Pulmonary artery endothelial cell (primary cell): ENCODE measurements at regions not wholly inside any gene's neighbourhood (a gene's known extent, or its start where the extent isn't known, plus 50 kb on each side); places are given as distances from the start of the nearest gene placed in this dataset.
"Not testable (repeated sequence)": the region's sequence is repeated elsewhere in the genome, so short reads cannot be mapped to it uniquely, and the experiment has no call there.

Source experiments
- DNase-seq: peaks from one replicate; pipeline ENCODE4 v3.0.0-alpha.2; 2011; ENCODE audit warnings: low read depth, low spot score

DNA sequence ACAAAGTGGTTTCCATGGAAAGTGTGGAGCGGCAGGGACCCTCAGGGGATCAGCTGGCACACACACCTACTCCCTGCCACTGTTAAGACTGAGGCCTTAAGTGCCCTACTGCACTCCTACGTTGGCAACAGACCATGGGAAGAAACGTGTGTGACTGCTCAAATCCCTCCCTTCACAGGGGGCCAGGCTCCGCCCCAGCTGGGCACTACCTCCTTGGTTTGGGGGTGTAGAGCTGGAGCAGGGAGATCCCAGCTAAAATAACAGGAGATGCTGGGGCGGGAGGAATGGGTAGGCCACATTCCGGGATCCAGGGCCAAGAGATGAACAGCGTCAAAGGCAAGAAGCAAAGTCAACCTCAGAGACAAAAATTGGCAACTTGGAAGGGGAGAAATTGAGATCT is 231.0 kb downstream of the EN1 start:
- DNase-seq = no peak

DNA sequence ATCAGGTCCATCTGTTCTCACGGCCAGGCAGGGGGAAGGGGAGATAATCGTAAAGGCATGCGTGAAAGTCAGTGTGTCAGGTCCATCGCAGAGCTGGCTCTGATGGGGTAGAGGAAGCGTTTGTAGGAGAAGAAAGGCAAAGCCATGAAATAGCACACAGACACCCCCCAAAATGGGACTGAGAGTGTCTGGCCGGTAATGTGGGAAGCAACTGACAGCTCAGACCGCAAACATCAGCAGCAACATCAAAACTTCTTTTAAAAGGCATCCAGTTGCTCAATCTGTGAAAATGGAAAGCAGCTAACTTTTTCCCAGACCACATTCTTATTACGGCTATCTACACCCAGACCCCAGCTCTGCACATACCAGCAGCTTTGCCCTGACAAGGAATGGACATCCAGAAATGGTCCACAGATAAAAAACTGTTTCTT is 232.6 kb downstream of the EN1 start:
- DNase-seq = no peak

DNA sequence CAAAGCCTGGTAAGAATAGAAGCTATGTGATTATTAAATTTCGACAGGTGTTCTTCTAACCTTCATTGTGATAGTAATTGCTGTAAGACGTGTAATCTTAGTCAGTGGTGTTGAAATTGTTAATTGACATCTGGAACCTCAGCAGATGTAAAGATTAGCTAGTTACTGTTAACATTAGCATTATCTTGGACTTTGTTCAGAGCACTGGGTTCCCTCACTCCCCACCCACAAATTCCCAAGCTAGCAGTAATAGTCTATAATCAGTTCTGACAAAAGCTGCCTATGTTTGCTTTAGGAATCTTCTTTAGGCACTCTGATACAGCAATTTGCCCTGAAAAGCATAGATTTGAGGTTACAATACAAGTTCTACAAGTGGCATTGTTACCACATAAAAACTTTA is 233.7 kb downstream of the EN1 start:
- no peak for DNase-seq

DNA sequence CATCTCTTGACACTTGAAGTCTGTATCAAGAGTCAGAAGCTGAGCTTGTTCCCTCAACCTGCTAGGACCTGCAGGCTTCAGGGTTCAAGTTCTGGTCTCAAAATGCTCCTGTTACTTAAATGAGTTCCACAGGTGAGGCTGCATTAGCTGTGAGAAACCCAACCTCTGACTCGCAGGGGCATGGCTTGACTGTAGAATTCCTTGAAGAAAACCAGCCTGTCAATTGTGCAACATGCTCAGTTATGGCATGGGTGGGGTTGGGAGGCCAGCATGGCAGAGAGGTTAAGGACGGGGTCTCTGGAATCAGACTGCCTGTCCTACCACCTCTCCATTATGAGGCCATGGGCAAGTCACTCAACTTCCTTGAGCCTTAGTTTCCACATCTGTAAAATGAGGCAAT is 235.8 kb downstream of the EN1 start:
- DNase-seq = no peak

DNA sequence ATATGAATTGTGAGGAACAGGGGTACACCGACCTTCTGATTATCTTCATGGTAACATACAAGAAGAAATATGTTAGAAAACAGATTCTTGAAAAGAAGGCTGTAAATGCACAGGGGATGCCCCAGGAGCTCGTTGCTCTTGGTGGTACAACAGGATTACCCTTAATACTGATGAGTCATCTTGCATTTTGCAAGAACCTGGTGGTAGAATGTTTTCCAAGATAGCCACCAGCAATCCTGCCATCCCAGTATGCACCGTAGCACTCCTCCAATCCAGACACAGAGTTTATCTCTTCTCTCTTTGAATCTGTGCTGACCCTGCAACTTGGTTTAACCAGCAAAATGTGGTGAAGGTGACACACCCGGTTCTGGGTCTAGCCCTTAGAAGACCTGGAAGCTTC is 238.3 kb downstream of the EN1 start:
- no peak for DNase-seq

DNA sequence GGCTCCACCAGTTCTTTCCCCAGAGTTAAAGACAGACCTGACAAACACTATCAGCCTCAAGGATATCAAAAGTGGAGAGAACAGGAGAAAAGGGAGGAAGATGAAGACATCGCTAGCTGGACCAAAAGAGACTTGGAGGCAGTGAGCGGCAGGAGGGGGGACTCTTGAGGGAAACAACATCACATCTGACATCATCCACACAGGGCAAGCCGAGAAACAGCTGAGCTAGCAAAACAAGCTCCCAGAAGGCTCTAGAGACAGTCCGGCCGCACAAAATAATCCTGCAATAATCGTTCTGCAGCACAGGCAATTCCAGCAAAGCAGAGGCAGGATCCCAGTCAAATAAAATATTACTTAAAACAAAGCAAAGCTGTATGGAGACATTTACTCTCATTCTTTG is 239.8 kb downstream of the EN1 start:
- no peak for DNase-seq

DNA sequence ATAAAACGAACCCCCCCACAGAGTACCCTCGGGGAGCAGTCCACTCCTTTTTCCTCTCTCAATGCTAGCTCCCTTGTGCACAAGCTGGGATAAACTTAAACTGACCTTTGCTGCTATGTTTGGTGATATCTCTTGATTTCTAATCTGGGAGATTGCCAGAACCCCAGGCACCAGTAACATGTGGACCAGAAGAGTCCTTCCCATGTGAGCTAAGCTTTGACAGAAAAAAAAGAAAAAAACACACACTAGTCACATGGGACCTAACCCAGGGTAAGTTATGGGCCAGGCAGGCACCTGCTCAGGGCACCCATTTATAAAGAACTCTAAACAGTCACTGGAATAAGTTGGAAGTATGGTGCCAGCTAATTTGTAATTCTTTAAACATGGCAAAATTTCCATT is 242.6 kb downstream of the EN1 start:
- no peak for DNase-seq

DNA sequence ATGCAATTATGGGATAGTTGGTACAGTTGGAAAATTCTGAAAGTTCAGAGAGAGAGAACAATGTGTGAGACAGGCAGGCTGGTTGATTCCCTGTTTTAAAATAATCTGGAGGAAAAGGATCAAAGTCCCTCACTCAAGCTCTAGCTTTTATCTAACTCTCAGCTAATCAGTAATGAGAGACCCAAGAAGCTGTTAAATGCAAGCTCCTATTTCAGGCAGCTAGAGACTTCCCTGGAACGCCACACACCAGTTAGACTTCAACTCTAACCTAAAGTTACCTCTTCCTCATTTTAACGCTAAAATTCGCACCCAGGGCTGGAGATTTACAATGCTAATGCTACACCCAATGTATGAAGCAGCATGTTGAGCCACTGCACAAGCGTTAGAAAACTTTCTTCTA is 243.1 kb downstream of the EN1 start:
- no peak for DNase-seq

DNA sequence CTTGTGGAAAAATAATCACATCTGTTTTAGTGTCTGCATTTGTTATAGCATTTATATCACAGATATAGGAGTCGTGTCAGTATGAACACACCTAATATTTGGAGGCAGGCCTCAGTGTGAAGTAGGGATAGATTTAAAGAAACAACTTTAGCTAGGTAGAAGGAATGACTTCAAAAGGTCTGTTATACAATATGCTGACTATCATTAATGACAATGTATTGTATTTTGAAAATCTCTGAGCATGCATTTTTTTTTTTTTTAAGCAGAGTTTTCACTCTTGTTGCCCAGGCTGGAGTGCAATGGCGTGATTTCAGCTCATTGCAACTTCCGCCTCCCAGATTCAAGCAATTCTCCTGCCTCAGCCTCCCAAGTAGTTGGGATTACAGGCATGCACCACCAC is 248.3 kb downstream of the EN1 start:
- no peak for DNase-seq

DNA sequence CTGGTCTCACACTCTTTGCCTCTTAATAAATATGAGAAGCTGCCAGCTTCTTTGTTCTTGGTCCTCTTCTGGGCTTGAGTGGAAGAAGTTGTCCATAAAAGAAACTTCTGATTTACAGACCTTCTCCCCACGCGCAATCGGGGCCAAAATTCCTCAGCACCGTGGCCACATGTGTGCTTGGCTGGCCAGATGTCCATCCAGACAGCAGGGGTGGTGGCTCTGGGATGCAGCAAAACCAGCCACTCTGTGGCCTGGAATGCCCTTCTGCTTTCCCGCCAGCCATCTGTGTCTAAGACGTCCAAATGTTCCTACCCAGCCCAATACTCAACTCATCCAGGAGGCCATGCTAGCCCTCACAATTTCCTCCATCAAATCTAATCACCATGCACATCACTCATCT is 250.8 kb downstream of the EN1 start:
- no peak for DNase-seq

DNA sequence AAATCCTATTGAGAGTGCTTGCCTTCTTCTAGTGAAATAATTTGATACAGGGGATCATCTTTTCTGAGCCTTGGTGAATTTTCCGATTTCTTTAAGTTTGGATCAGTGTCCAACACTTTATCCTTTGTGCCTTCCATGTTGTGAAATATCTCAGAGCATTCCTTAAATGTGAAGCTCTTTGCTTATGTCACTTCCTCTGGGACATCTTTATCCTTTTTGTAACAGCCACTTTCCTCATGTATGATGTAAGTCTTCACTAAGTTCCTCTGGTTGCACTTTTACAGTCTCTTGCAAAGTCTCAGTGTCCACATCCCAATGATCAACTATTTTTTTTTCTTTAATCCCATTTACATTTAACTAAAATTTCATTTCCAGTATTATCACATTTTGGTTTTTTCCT is 254.2 kb downstream of the EN1 start:
- DNase-seq = no peak

DNA sequence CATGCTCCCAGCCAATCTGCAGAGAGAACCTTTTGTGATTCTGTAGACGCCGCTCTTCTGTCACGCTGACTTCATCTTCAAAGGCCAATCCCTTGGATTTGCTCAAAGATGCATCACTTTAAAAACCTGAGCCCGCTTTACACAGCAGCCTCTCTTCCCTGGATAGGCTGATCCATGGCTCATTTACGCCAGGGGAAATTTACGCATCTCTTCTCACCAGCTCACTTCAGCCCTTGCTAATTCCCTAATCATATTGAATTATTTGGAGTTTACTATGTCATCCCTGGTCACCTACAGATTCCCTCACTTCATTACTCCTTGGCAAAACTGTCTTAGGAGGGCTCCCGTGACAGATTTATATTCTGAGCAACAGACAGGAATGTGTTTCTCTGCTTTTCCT is 256.2 kb downstream of the EN1 start:
- no peak for DNase-seq

DNA sequence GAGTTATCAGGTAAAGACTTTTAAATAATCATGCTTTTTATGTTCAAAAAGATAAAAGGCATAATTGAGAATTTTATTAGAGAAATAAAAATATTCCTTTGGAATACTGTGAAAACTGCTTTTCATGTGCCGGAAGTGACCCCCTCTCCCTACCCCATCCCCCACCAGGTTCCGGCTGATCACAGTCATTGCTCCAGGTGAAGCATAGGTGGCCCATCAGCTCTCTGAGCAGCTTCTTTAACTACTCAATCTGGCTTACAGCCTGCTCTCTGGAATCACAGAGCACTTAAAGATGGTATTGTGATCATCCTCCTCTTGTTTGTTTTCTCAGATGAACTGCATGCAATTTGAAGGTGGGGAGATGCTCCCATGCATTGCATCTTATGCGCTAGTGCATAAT is 257.7 kb downstream of the EN1 start:
- no peak for DNase-seq

DNA sequence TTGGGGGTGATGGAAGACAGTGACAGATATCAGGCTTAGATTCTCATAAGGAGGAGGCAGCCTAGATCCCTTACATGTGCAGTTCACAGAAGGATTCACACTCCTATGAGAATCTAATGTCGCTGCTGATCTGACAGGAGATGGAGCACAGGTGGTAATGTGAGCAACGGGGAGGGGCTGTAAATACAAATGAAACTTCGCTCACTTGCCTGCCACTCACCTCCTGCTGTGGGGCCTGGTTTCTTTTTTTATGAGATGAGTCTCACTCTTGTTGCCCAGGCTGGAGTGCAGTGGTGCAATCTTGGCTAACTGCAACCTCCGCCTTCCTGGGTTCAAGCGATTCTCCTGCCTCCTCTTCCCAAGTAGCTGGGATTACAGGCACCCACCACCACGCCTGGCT is 258.6 kb downstream of the EN1 start:
- DNase-seq = no peak

DNA sequence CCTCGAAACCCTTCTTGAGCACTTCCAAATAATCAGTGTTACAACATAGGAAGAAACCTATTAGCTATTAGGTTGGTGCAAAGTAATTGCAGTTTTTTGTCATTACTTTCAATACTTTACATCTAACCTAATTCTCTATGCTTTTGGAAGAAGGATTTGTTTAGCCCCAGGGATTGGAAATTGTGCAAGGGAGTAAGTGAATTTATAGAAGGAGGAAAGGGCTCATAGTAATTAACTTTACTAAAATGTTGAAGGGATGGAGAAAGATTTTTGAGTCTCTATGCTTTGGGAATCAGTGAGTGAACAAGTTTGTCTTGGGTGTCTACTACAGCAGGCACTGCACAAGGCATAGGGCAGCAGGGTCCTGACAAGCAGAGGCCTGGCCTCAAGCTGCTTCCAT is 261.1 kb downstream of the EN1 start:
- DNase-seq = no peak

DNA sequence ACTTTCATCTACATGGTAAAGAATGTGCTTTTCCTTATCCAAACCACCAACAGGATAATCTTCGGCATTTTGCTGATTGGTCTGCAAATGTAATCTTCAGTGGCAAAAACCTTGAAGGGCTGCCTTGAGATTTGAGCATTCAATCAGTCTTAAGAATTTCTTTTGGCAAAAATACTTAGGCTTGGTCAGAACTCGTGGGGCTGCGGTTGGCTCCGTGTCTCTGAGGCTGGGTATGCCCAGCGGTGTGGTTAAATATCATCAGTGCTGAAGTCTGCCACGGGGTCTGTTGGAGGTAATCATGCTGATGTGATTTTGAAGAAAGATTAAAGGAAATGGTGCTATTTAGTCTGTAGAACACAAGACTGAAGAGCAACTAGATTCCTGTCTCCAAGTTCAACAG is 262.6 kb downstream of the EN1 start:
- DNase-seq = no peak

DNA sequence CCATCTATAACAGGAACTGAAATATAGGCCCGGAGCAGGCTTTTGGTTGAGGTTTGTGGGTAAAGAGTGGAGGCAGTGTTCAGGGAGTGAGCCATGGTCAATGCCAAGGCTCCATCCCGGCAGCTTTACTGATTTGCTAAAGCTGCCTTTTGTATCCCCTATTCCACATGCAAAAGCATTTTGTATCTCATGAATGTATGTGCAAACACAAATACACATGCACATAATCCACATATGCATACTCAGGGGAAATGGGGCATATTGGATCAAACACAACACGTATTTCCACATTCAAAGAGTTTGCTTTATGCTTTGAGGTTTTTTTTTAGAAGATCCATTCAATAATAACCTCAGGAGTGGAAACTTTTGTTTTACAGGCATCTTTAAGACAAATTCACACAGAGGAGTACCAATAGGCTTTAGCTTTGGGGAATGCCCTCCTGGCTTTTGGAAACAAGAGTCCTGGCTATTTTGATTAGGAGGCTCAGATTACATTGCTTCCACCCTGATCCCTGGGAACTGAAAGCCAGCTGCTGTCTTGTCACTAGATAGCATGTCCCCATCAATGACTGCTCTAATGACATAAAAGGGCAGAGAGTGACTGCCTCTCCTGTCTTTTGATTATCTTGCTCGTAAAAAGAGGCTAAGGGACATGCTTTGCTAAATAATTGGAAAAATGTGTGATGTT is 263.2 kb downstream of the EN1 start:
- no peak for DNase-seq

DNA sequence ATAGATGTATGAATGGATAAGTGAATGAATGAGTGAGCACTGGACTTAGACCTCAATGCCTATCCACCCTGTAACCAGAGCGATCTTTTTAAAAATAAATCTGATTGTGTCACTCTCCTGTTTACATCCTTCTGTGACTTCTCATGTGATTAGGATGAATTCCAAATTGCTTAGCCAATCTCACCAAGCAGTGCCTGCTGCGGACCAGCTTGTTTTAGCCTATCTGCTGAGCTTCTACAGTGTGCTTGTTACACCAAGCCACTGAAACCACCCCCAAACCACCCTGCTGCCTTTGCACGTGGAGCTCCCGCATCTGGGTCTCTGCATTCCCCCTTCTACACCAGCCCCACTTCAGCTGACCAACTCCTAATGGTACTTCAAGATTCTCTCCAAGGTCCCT is 265.4 kb downstream of the EN1 start:
- no peak for DNase-seq

DNA sequence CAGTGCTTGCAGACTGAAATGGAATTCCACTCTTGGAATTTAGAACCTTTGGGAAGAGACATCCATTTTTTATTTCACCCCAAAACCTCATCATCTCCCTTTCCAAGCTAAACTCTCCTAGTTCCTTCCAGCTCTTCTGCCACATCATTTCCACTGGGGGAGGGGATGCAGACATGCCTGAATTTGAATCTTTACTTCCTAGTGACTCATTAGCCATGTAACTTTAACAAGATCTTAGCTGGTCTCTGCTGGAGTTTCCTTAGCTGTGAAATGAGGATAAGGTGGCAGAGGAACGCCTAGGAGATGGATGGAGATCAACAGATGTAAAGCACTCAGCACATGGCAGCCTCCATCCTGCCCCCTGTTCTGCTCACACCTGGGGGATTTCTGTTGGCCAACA is 266.8 kb downstream of the EN1 start:
- DNase-seq = no peak

DNA sequence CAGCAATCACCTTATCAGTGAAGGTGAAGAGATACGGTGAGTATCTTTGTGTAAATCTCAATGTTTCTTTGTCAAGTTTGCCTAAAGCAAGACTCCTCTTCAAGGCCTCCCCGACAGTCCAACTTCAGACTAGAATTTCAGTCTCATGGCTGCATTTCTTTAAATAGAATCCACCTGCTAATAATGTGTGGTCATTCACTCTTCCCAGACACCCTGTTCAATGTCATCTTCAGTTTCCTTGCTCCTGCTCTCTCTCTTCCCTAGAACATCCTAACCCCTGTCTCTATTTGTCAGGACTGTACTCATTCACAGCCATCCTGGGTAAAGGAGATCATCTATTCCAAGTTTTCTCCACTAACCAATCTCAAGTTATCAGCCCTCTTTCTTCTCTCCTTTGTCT is 267.3 kb downstream of the EN1 start:
- no peak for DNase-seq

DNA sequence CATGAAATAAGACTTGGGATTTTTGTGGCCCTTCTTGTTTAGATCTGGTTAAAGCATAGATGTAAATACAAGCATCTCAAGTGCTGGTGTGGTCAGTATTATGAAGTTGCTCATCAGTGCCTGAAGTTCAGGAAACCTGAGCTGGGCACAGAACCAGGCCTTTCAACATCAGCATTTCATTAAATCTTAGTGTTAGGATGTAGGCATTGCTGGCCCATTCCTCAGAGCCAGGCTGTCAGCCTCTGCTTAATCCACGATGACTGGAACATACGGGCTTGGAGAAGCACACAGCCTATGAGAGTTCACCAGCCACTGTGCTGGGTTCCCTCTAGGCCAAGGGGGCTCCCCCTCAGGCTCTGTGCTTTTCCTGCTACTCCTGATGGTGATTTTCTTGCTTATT is 270.2 kb downstream of the EN1 start:
- DNase-seq = no peak

DNA sequence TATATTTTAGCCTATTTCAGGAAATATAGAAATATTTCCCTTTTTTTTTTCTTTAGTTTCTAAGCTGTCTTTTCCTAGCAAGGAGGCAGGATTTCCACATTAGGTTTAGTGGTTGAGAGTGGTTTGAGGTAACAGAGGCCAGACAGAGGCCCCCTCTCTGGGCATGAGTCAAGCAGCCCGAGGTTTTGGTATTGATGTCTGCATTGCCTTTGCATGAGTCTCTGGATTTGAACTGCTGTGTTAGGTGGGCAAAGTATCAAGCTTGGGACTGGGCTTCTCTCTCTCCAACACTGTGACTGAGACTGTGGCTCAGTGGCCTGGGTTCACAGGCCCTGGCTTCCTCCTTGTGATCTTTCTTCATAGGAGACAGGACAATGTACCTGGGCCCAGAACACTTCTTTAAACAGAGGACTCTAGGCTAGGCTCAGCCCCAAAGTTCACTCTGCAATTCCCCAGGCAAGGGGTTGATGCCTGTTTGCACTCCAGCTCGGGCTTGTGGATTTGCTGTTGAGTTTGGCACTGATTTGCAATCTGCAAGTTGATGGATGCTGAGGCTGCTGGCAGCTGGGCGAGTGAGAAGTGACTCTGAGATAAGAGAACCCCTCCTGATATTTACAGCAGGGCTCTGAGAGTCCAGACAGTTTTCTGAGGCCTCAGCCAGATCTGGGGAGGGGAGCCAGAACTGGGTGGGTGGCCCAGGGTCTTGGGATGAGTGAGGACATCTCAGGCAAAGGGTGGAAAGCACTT is 271.2 kb downstream of the EN1 start:
- DNase-seq = no peak

DNA sequence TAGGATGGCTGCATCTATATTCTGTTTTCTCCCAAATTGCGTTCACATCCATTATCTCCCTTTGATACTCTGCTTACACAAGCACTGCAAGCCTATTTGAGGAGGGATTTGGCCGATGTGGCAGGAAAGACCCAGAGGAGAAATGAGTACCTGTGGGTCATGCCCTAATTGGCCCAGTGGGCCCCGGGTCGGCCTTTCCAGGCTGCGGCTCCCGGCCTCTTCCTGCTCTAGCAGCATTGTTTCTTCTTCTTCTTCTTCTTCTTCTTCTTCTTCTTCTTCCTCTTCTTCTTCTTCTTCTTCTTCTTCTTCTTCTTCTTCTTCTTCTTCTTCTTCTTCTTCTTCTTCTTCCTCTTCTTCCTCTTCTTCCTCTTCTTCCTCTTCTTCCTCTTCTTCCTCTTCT is 275.1 kb downstream of the EN1 start:
- not testable (repeated sequence) for DNase-seq
